Skeletal muscle cell (primary cell): ENCODE measurements at regions not wholly inside any gene's neighbourhood (a gene's known extent, or its start where the extent isn't known, plus 50 kb on each side); places are given as distances from the start of the nearest gene placed in this dataset.
"Not testable (repeated sequence)": the region's sequence is repeated elsewhere in the genome, so short reads cannot be mapped to it uniquely, and the experiment has no call there.

Source experiments
- DNase-seq: peaks from one replicate; pipeline ENCODE4 v3.0.0-alpha.2; 2010; ENCODE audit warnings: low read depth
- H3K4me3 ChIP-seq: 2 replicates; pipeline ENCODE4 v1.5.1; 2011; ENCODE audit warnings: low read depth, mild to moderate bottlenecking, control low read depth, low read length, moderate library complexity

- no peak for DNase-seq
- H3K4me3 ChIP-seq, result no peak overlapping the region
Measured at GRCh38 chr2:184072470-184072869, 525.9 kb upstream of the ZNF804A start.

GRCh38 chr2:184078496-184078895, 519.8 kb upstream of the ZNF804A start:
- no peak for DNase-seq
- H3K4me3 ChIP-seq, result no peak overlapping the region

DNA sequence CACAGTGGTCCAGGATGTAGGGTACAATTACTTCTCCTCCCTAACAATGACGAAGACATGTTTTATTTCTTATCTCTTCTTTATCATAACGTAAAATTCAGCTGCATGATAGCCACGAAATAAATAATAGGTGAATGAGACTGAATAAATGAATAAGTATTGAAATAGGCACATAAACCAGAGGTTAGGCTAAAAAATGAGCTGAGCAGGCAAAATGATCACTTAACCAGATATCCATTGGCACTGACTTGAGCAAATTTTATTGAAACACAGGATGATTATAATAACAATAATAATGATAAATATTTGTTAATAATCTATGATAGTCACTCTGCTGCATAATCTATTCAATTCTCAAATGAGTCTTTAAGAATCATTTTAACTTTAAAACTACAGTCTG, 506.9 kb upstream of the ZNF804A start:
- no peak for DNase-seq
- H3K4me3 ChIP-seq, result no peak overlapping the region

DNA sequence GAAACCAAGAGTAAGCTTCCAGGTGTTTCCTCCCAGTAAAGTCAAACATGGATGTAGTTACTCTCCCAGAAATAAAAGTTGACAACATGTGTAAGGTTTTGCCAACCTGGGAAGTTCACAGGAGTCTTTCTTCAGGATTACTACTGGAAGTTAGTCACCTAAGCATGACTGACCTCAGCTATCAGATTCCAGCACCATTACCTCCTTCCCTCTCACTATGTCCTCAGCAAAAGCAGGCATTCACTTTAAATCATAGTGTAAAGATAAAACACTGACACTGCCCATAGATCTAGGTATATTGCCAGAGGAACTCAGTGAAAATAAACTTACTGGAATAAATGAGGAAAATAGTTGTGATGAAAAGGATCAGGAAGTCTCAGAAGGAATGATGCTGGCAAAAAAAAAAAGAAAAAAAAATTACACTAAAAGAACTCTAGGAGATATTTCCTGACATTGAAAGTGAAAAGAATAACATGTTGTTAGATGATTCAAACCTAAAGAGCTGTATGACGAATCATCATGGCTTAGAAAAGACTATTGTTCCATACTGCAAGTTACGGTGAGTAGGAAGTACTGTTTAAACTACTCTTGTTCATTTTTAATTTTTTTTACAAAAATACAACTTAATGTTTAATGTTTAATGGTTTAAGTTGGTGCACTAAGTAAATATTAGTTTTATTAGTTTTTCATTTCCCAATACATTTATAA, 484.5 kb upstream of the ZNF804A start:
- no peak overlapping the region for H3K4me3 ChIP-seq
- no peak for DNase-seq

DNA sequence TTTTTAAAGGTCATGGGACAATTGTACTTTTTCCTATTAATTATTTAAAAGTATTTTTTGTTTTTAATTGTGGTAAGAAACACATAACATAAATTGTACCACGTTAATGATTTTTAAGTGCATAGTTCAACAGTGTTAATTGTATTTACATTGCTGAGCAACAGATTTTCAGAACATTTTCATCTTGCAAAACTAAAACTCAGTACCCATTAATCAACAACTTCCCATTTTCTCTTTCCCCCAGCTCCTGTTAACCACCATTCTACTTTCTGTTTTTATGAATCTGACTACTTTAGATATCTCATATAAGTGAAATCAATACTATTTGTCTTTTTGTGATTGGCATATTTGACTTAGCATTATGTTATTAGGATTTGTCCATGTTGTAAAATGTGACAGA, 483.9 kb upstream of the ZNF804A start:
- H3K4me3 ChIP-seq, result no peak overlapping the region
- no peak for DNase-seq

DNA sequence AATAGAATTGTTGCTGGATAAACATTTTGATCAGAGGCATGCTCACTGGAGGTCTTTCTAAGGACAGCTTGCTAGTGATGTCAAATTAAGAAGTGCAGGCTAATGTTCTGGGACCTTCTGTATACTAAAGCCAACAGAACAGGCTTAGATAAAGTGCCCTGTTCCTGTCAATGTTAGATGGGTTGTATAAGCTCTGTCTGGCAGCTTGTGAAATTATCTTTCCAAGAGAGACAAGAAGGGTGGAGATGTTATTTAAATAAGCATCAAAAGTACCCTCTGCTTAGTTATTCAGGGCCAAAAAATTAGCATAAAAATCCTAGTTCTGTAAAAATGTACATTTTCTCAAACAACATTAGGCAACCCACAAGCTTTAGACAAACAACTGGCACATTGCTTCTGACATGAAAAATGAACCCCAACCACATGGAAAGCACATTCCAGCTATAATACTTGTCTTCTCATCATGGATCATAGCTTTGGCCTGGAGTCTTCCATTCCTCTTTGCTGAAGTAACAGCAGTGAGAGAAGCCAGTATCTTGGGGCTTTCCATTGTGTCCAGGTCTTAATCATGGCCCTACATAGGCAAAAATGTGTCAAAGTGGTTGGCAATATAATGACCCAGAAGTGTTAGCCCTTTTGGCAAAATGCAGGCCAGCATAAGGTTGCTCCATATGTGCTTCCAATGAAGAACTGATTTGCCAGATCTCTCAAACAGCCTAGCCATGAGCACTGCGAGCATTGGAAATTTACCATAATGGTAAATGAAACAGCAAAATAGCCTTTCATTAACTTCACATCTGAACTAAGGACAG, 478.1 kb upstream of the ZNF804A start:
- H3K4me3 ChIP-seq, result no peak overlapping the region
- DNase-seq, result no peak

GRCh38 chr2:184125867-184126266, 472.5 kb upstream of the ZNF804A start:
- no peak for DNase-seq
- H3K4me3 ChIP-seq, result no peak overlapping the region

GRCh38 chr2:184129073-184129472, 469.3 kb upstream of the ZNF804A start:
- H3K4me3 ChIP-seq, result no peak overlapping the region
- no peak for DNase-seq

- DNase-seq, result no peak
- H3K4me3 ChIP-seq, result no peak overlapping the region
Measured at GRCh38 chr2:184137955-184138354, 460.4 kb upstream of the ZNF804A start.

DNA sequence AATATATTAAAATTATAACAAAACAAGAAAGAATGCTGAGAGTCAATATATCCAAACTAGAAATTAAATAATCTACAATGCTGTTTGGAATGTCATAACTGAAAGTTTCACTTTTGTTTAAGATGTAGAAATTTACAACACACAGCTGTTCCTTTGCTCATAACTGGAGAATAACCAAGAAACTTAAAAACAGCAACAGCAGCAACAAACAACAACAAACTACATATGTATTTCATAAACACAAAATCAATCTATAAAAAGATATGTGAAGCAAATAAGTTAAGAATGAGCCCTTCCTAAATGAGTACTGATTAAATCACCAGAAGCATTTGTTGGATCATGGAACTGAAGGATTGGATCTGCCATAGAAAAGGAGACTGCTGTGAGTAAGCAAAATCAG, 456.5 kb upstream of the ZNF804A start:
- DNase-seq, result no peak
- no peak overlapping the region for H3K4me3 ChIP-seq

- no peak overlapping the region for H3K4me3 ChIP-seq
- peak; percentile 4 for DNase-seq
Measured at GRCh38 chr2:184154438-184154837, 443.9 kb upstream of the ZNF804A start.

DNA sequence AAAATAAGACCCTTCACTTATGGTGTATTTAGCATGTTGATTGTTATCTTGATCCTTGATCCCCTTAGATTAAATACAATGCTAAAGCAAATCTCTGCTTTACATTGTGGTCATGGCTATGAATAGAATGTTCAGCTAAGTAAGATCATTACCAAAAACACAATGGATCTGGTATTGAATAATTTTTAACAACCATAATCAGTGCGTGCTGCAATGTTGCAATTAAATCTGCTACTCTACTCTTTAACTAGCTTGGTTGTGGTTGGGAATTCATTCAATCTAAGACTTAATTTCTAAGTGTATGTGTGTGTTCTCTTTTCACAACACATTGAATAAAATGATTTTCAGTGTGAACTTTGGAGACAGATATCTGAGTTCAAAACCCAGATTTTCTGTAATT, 442.5 kb upstream of the ZNF804A start:
- H3K4me3 ChIP-seq, result no peak overlapping the region
- no peak for DNase-seq

DNA sequence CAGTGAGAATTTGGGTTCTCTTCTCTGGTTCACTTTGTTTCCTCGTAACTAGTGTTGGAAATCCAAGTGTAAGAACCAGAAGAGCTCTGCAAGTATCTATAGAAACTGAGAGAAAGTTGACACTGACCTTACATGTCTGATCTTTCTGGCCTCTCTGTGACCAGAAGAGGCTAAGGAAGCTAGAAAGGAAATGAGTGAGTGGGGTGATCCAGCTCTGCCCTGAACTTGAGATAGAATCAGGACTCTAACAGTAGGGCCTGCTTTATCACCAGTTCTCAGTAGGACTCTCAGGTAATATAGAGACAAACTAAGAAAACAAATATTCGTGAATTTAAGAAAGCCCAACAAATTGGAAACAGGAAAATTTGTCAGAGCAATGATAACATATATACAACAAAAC, 441.2 kb upstream of the ZNF804A start:
- DNase-seq, result no peak
- H3K4me3 ChIP-seq, result no peak overlapping the region

- no peak for DNase-seq
Measured at GRCh38 chr2:184162426-184162825, 435.9 kb upstream of the ZNF804A start.

DNA sequence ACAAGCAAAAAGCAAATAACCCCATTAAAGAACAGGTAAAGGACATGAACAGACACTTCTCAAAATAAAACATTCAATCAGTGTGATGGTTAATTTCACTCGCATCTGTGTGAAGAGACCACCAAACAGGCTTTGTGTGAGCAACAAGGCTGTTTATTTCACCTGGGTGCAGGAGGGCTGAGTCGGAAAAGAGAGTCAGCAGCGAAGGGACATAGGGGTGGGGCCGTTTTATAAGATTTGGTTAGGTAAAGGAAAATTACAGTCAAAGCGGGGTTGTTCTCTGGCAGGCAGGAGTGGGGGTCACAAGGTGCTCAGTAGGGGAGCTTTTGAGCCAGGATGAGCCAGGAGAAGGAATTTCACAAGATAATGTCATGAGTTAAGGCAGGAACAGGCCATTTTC, 429.5 kb upstream of the ZNF804A start:
- not testable (repeated sequence) for H3K4me3 ChIP-seq, DNase-seq

More at GRCh38 chr2:184162426-184162825, 435.9 kb upstream of the ZNF804A start:
- no peak overlapping the region for H3K4me3 ChIP-seq

DNA sequence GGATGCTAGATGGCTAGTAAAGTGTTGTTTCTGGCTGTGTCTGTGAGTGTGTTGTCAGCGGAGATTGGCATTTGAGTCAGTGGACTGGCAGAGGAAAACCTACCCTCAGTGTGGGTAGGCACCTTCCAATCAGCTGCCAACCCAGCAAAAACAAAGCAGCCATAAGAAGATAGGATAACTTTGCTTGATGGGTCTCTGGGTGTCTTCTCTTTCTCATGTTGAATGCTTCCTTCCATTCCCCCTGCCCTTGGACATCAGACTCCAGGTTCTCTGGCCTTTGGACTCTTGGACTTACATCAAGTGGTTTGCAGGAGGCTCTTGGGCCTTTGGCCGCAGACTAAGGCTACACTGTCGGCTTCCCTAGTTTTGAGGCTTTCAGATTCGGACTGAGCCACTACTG, 429.0 kb upstream of the ZNF804A start:
- DNase-seq, result no peak
- H3K4me3 ChIP-seq, result no peak overlapping the region

DNA sequence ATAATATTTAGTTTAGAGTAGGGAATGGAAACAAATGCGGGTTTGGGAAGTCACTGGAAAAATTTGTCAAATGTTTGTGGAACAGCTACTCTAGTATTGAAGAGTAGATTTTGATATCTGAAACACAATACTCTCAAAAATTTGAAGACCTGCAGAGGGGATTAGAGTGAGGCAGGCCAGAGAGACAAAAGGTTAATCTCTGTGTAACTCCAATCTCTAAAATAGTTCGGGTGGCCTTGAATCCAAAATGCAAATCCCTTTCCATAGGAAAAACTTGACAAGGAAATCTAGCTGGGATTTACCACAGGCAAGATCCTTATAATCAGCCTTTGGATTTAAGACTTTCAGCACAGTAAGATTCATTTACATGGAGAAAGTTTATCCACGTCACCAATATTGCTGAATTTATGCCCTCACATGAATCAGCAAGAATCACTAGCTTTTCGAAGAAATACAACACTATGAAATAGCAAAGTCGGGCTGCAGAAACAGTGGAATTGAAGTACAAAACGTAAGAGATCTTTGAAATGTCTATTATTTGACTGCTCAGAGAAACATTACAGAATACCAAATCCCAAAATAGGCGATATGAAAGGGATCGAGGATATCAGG, 423.7 kb upstream of the ZNF804A start:
- DNase-seq, result no peak
- no peak overlapping the region for H3K4me3 ChIP-seq

DNA sequence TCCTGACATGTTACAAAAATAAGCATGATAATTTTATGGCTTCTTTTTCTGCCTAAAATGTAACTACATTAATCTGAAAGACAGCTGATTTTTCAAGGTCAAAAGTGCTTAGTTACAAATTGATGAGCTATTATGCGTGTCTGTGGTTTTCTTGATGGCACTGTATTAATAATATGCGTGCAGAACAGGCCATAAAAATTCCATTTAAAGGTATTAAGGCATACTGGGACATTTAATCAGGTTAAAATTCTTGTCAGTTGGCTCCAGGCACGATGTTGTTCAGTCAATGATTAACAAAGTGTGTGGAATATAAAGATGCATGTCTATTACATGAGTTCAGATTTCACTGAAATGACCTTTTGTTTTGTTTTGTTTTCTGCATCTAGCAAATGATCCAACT, 420.1 kb upstream of the ZNF804A start:
- DNase-seq, result no peak
- no peak overlapping the region for H3K4me3 ChIP-seq

DNA sequence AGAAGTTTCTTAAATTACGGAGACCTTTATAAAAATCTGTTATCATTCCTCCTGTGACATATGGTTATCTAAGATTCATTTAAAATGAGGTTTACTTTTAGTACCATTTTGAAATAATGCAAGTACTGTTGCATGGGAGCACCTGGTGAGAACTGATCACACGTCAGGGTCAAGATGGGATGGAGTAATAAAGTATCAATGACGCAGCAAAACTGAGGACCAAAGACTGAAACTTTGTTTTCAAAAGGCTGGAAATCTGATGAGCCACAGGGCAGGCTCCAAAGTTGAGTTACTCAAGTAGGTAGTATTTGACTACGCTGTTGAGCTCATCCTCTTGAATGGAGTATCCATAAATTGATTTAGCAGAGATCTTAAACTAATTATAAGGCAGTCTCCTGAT, 411.9 kb upstream of the ZNF804A start:
- H3K4me3 ChIP-seq, result no peak overlapping the region
- DNase-seq, result no peak

DNA sequence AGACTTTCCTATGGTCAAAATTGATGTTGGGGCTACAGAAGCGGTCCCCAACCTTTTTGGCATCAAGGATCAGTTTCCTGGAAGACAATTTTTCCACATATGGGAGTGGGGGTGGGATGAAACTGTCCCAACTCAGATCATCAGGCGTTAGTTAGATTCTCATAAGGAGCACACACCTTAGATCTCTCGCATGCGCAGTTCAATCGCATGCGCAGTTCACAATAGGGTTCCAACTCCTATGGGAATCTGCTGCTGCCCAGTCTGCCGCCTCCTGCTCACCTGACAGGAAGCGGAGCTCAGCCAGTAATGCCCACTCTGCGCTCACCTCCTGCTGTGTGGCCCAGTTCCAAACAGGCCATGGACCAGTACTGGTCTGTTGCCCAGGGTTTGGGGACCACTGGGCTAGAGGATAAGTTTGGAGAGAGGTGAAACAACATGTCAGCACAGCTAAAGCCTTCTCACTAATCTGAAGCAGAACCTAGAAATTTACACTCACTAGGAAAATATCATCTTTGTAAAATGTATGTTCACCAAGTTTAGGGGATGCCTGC, 410.8 kb upstream of the ZNF804A start:
- no peak overlapping the region for H3K4me3 ChIP-seq

More for the DNA sequence above, 410.8 kb upstream of the ZNF804A start:
- no peak for DNase-seq
